SKM-1 treated with dmso at 0.1 percent for 144 hours (cell line): ENCODE measurements at regions not wholly inside any gene's neighbourhood (a gene's known extent, or its start where the extent isn't known, plus 50 kb on each side); places are given as distances from the start of the nearest gene placed in this dataset.
"Not testable (repeated sequence)": the region's sequence is repeated elsewhere in the genome, so short reads cannot be mapped to it uniquely, and the experiment has no call there.

ENCODE experiments used
- DNase-seq: peaks from one replicate; lab custom pipeline; 2025; ENCODE audit not compliant: unreplicated experiment; lab: John Stamatoyannopoulos, UW

DNA sequence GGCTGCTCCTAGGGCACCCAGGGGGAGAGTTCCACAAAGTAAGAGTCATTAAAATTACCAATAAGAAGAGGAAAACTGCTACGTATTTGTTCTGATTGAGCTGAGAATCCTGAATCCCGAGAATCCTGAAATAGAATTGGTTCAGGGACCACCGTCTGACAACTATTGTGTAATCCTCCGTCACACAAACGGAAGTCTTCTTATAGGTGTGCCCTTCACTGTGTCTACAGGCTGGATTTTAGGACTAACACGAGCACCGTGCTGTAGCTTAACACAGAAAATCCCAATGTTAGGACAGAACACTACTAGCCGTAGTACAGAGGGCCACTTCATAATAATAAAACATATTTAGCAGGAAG lies 50.6 kb upstream of the RNF182 start:
- DNase-seq, result no peak

DNA sequence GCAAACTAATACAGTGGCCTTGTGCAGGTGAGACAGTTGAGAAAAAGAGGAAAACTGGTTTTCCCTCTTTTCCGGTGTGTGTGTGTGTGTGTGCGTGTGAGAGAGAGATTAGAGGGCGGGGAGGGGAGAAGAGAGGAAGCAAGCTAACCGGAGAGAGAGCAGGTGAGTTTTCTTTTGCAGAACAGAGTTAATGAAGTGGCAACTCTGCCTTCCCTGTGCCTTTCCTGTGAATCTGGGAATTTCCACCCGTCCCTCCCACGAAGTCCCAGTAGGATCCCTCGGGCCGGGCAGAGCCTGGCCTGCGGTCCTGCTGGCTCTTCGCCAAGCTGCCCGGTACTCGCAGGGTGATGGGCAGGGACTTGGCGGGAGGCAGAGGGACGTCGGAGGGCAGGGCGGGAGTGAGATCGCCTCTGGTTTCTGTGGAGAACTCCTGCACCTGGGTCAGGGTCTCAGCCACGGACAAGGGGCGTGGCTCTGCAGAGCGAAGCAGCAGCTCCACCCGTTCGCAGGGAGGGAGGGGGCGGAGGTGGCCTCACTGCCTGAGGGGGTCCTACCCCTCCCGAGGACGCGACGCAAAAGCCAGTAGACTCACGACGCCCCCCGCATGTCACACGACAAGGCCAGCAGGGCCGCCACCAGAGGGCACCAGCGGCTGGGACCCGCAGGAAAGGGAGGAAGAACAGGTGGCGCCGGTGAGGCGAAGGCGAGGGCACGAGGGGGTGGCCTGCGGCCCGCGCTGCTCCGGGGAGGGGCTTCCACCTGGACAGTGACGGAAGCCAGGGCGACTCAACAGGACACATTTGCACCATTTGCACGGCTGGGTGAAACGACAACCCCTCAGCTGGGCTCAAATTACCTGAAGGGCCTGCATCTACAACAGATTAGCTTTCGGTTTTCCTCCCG lies 51.2 kb upstream of the RNF182 start:
- no peak for DNase-seq

- DNase-seq, result peak; percentile 86
Observed at GRCh38 chr6:13872681-13873080, 52.1 kb upstream of the RNF182 start.

DNA sequence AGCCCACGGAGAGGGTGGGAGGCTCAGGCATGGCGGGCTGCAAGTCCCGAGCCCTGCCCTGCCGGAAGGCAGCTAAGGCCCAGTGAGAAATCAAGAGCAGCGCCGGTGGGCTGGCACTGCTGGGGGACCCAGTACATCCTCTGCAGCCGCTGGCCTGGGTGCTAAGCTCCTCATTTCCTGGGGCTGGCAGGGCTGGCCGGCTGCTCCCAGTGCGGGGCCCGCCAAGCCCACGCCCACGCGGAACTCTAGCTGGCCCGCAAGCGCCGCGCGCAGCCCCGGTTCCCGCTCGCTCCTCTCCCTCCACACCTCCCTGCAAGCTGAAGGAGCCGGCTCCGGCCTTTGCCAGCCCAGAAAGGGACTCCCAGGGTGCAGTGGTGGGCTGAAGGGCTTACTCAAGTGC lies 52.7 kb upstream of the RNF182 start:
- not testable (repeated sequence) for DNase-seq

DNA sequence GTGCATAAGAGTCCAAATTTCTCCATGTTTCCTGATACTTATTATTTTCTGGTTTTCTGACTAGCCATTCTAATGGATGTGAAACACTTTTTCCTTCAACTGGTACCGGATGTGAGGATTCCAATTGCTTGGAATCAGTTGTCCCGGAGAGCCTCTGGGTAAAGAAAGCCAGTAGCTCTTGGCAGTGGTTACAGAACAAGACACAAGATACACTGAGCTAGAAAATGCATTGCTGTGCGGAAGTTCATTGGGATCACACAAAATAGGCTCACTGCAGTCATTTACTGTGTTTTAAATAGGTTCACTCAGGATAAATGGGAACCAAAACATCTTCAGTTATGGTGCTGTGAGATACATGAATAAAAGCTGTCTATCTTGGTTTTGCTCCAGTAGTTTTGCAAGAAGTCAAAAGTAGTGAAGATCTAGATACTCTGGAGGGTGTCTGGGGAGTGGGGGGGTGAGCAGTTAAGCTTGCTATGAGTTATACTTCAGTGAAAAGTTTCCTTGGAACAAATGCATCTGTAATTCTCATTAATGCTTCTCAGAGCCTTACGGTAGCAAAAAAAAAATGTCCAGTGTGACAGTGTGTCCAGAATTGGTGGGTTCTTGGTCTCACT lies 54.4 kb upstream of the RNF182 start:
- no peak for DNase-seq

DNA sequence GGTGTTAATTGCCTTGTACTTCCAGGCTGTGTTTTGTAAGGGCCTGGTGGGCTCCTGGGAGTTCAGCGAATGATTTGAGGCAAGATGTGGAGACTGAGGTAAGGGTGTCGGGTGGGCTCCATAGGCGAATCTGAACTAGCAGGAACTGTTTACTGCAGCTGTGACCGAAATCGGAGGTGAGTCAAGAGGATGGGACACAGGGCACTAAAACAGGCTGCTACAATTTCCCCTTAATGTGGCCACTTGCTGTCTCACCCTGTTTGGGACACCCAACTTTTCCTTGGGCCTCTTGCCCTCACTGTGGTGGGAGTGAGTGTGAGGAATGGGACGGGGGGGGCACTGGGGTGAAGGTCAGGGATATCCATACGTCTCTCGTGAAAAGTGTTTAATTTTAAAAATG lies 53.9 kb upstream of the MCUR1 start:
- DNase-seq, result no peak

DNA sequence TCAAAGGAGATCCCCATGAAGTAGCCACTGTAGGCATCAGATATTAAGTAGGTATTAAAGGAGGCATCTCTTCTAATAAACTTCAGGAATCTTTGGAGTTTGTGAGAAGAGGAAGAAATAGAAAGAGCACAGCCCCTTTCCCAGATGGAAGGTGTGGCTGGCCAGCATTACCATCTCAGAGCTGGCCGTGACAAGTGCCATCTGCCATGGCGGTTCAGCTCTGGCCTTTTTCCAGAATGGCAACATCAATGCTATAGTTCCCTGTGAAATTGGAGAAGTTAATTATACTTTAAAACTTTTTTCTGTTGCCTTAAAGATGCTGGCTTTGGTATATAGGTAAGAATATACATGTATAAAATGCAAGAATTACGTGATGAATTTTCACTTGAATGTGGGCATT lies 51.9 kb upstream of the MCUR1 start:
- no peak for DNase-seq

- DNase-seq, result peak; percentile 26
Observed at GRCh38 chr6:13865141-13865540, 50.8 kb upstream of the MCUR1 start.

DNA sequence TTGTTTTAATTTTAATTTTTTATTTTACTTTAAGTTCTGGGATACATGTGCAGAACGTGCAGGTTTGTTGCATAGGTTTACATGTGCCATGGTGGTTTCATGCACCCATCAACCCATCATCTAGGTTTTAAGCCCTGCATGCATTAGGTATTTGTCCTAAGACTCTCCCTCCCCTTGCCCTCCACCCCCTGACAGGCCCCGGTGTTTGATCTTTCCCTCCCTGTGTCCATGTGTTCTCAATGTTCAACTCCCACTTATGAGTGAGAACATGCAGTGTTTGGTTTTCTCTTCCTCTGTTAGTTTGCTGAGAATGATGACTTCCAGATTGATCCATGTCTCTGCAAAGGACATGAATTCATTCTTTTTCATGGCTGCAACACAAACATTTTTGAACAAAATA lies 50.3 kb upstream of the MCUR1 start:
- not testable (repeated sequence) for DNase-seq
